ENCODE measurements at regions not wholly inside any gene's neighbourhood (a gene's known extent, or its start where the extent isn't known, plus 50 kb on each side); places are given as distances from the start of the nearest gene placed in this dataset.
A peak's percentile ranks its signal among the peaks of the same experiment; 100 is the strongest.

DNA sequence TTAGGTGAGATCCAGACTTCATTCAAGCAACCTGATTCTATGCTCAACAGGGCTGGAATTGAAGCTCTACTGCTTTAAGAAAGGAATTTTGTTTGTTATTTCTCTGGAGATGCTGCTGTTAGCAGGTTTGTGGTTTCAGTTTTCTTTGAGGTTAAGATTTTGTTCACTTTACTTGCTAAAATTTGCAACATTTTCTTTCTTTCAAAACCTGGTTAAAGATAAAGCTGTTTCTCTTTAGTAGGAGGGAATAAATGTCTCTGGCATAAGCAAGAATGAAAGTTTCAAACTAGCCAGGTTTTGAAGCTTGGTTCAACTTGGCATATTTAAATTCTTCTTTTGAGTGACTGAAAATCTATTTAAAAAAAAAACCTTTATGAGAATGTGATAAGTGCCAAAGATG is 660.6 kb upstream of the NR3C2 start:
- Histone ChIP-seq H3K9me3 (ENCODE audit: control insufficient read depth, insufficient read depth, low read length) (no peaks in the 10 kb centered on the region), H3K4me3 (ENCODE audit: low read length) (no peak overlapping the region), H3K27me3 (ENCODE audit: control insufficient read depth, insufficient read depth, low read length) (no peaks in the 10 kb centered on the region), H3K27ac (ENCODE audit: low read length) (no peak overlapping the region), H3K4me1 (ENCODE audit: control insufficient read depth, insufficient read depth, low read length) (no peaks in the 10 kb centered on the region), H3K36me3 (ENCODE audit: control insufficient read depth, insufficient read depth, low read length) (no peaks in the 10 kb centered on the region)
- no peak for DNase-seq (ENCODE audit: low read depth, low spot score)

DNA sequence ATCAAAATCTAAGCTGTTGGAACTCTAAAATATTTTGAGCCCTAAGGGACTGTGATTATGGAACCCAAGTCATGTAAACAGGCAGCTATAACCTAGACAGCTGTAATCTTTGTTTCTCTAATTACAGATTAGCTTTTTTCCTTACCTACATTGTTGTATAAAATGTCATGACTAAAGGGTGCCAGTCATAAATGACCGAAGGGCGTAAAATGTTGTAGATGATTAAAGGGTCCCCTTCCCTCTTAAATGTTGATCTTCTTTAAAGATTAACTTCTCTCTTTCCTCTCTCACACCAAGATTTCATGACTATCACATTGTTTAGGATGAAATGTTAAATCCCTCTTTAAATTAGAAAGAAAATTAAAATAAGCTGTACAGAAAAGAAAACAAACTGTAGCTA is 659.4 kb upstream of the NR3C2 start:
- no peaks in the 10 kb centered on the region for H3K9me3 ChIP-seq (ENCODE audit: control insufficient read depth, insufficient read depth, low read length)
- no peaks in the 10 kb centered on the region for H3K27me3 ChIP-seq (ENCODE audit: control insufficient read depth, insufficient read depth, low read length)
- no peak overlapping the region for H3K4me3 ChIP-seq (ENCODE audit: low read length)
- no peaks in the 10 kb centered on the region for H3K4me1 ChIP-seq (ENCODE audit: control insufficient read depth, insufficient read depth, low read length)
- H3K36me3 ChIP-seq (ENCODE audit: control insufficient read depth, insufficient read depth, low read length) = no peaks in the 10 kb centered on the region
- DNase-seq (ENCODE audit: low read depth, low spot score) = no peak
- WGBS (ENCODE audit: insufficient coverage, insufficient read length) = no CpG with 5 or more reads among the region's 2 CpGs
- H3K27ac ChIP-seq (ENCODE audit: low read length) = no peak overlapping the region

GRCh38 chr4:149095811-149096210 is 653.6 kb upstream of the NR3C2 start:
- no peak overlapping the region for H3K27ac ChIP-seq (ENCODE audit: low read length)
- H3K36me3 ChIP-seq (ENCODE audit: control insufficient read depth, insufficient read depth, low read length) = no peaks in the 10 kb centered on the region
- no peaks in the 10 kb centered on the region for H3K27me3 ChIP-seq (ENCODE audit: control insufficient read depth, insufficient read depth, low read length)
- no peaks in the 10 kb centered on the region for H3K9me3 ChIP-seq (ENCODE audit: control insufficient read depth, insufficient read depth, low read length)
- WGBS (ENCODE audit: insufficient coverage, insufficient read length) = no CpG with 5 or more reads among the region's 1 CpG
- DNase-seq (ENCODE audit: low read depth, low spot score) = no peak
- H3K4me1 ChIP-seq (ENCODE audit: control insufficient read depth, insufficient read depth, low read length) = no peaks in the 10 kb centered on the region
- no peak overlapping the region for H3K4me3 ChIP-seq (ENCODE audit: low read length)

GRCh38 chr4:149095001-149095400 is 652.8 kb upstream of the NR3C2 start:
- Histone ChIP-seq H3K27me3 (ENCODE audit: control insufficient read depth, insufficient read depth, low read length) (no peaks in the 10 kb centered on the region), H3K4me1 (ENCODE audit: control insufficient read depth, insufficient read depth, low read length) (no peaks in the 10 kb centered on the region), H3K9me3 (ENCODE audit: control insufficient read depth, insufficient read depth, low read length) (no peaks in the 10 kb centered on the region), H3K36me3 (ENCODE audit: control insufficient read depth, insufficient read depth, low read length) (no peaks in the 10 kb centered on the region), H3K4me3 (ENCODE audit: low read length) (no peak overlapping the region), H3K27ac (ENCODE audit: low read length) (no peak overlapping the region)
- no peak for DNase-seq (ENCODE audit: low read depth, low spot score)

GRCh38 chr4:149084144-149084543 is 641.9 kb upstream of the NR3C2 start:
- Histone ChIP-seq H3K36me3 (ENCODE audit: control insufficient read depth, insufficient read depth, low read length) (no peaks in the 10 kb centered on the region), H3K4me1 (ENCODE audit: control insufficient read depth, insufficient read depth, low read length) (no peaks in the 10 kb centered on the region)
- WGBS (ENCODE audit: insufficient coverage, insufficient read length) = no CpG with 5 or more reads among the region's 4 CpGs

GRCh38 chr4:149077181-149077580 is 635.0 kb upstream of the NR3C2 start:
- no CpG with 5 or more reads among the region's 1 CpG for WGBS (ENCODE audit: insufficient coverage, insufficient read length)

More at GRCh38 chr4:149084144-149084543, 641.9 kb upstream of the NR3C2 start:
- Histone ChIP-seq H3K9me3 (ENCODE audit: control insufficient read depth, insufficient read depth, low read length) (no peaks in the 10 kb centered on the region), H3K27ac (ENCODE audit: low read length) (no peak overlapping the region), H3K4me3 (ENCODE audit: low read length) (no peak overlapping the region), H3K27me3 (ENCODE audit: control insufficient read depth, insufficient read depth, low read length) (no peaks in the 10 kb centered on the region; the same call in 1 of the 2 replicates)
- DNase-seq (ENCODE audit: low read depth, low spot score) = no peak

GRCh38 chr4:149076401-149076800 is 634.2 kb upstream of the NR3C2 start:
- no CpG with 5 or more reads among the region's 1 CpG for whole genome bisulfite sequencing (ENCODE audit: insufficient coverage, insufficient read length)
- no peak overlapping the region for H3K4me3 ChIP-seq (ENCODE audit: low read length)

More at GRCh38 chr4:149077181-149077580, 635.0 kb upstream of the NR3C2 start:
- H3K4me1 ChIP-seq (ENCODE audit: control insufficient read depth, insufficient read depth, low read length) = no peaks in the 10 kb centered on the region; the same call in 1 of the 2 replicates
- no peak for DNase-seq (ENCODE audit: low read depth, low spot score)
- no peaks in the 10 kb centered on the region; the same call in 1 of the 2 replicates for H3K9me3 ChIP-seq (ENCODE audit: control insufficient read depth, insufficient read depth, low read length)
- no peak overlapping the region for H3K4me3 ChIP-seq (ENCODE audit: low read length)
- no peak overlapping the region for H3K27ac ChIP-seq (ENCODE audit: low read length)
- no peaks in the 10 kb centered on the region for H3K36me3 ChIP-seq (ENCODE audit: control insufficient read depth, insufficient read depth, low read length)
- no peaks in the 10 kb centered on the region; the same call in 1 of the 2 replicates for H3K27me3 ChIP-seq (ENCODE audit: control insufficient read depth, insufficient read depth, low read length)

GRCh38 chr4:149072384-149072783 is 630.2 kb upstream of the NR3C2 start:
- no peak overlapping the region for H3K27ac ChIP-seq (ENCODE audit: low read length)
- H3K27me3 ChIP-seq (ENCODE audit: control insufficient read depth, insufficient read depth, low read length) = no peaks in the 10 kb centered on the region
- H3K9me3 ChIP-seq (ENCODE audit: control insufficient read depth, insufficient read depth, low read length) = no peaks in the 10 kb centered on the region
- no peaks in the 10 kb centered on the region; the same call in 1 of the 2 replicates for H3K4me1 ChIP-seq (ENCODE audit: control insufficient read depth, insufficient read depth, low read length)
- no peak for DNase-seq (ENCODE audit: low read depth, low spot score)
- no peaks in the 10 kb centered on the region for H3K36me3 ChIP-seq (ENCODE audit: control insufficient read depth, insufficient read depth, low read length)
- H3K4me3 ChIP-seq (ENCODE audit: low read length) = no peak overlapping the region

More at GRCh38 chr4:149076401-149076800, 634.2 kb upstream of the NR3C2 start:
- no peaks in the 10 kb centered on the region; the same call in 1 of the 2 replicates for H3K27me3 ChIP-seq (ENCODE audit: control insufficient read depth, insufficient read depth, low read length)
- H3K9me3 ChIP-seq (ENCODE audit: control insufficient read depth, insufficient read depth, low read length) = no peaks in the 10 kb centered on the region; the same call in 1 of the 2 replicates
- no peaks in the 10 kb centered on the region for H3K36me3 ChIP-seq (ENCODE audit: control insufficient read depth, insufficient read depth, low read length)
- no peak for DNase-seq (ENCODE audit: low read depth, low spot score)
- no peaks in the 10 kb centered on the region; the same call in 1 of the 2 replicates for H3K4me1 ChIP-seq (ENCODE audit: control insufficient read depth, insufficient read depth, low read length)
- no peak overlapping the region for H3K27ac ChIP-seq (ENCODE audit: low read length)

DNA sequence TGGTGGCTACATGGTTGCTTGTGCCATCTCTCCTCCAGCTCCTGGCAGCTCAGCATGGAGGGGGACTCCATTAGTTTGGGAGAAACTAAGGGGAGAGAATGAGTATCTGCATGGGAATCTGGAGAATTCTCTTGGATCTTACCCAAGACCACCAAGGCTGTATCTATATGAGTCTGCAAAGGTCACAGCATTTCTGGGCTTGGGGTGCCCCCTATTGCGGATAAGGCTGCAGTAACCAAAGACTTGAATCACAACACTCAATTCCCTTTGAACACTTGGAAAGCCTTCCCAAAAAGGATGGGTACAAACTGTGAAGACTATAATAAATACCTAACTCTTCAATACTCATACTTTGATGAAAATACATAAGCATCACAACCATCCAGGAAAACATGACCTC is 623.5 kb upstream of the NR3C2 start:
- no CpG with 5 or more reads among the region's 1 CpG for WGBS (ENCODE audit: insufficient coverage, insufficient read length)
- no peaks in the 10 kb centered on the region for H3K36me3 ChIP-seq (ENCODE audit: control insufficient read depth, insufficient read depth, low read length)
- H3K4me1 ChIP-seq (ENCODE audit: control insufficient read depth, insufficient read depth, low read length) = no peaks in the 10 kb centered on the region
- no peaks in the 10 kb centered on the region for H3K27me3 ChIP-seq (ENCODE audit: control insufficient read depth, insufficient read depth, low read length)
- H3K27ac ChIP-seq (ENCODE audit: low read length) = no peak overlapping the region
- DNase-seq (ENCODE audit: low read depth, low spot score) = peak; percentile 2
- H3K4me3 ChIP-seq (ENCODE audit: low read length) = no peak overlapping the region
- no peaks in the 10 kb centered on the region for H3K9me3 ChIP-seq (ENCODE audit: control insufficient read depth, insufficient read depth, low read length)

- Histone ChIP-seq H3K4me3 (ENCODE audit: low read length) (no peak overlapping the region), H3K27ac (ENCODE audit: low read length) (no peak overlapping the region), H3K27me3 (ENCODE audit: control insufficient read depth, insufficient read depth, low read length) (no peaks in the 10 kb centered on the region), H3K4me1 (ENCODE audit: control insufficient read depth, insufficient read depth, low read length) (no peaks in the 10 kb centered on the region), H3K9me3 (ENCODE audit: control insufficient read depth, insufficient read depth, low read length) (no peaks in the 10 kb centered on the region), H3K36me3 (ENCODE audit: control insufficient read depth, insufficient read depth, low read length) (no peaks in the 10 kb centered on the region)
- DNase-seq (ENCODE audit: low read depth, low spot score) = no peak
- WGBS (ENCODE audit: insufficient coverage, insufficient read length) = no CpG with 5 or more reads among the region's 2 CpGs
Observed at GRCh38 chr4:149062997-149063396, 620.8 kb upstream of the NR3C2 start.

DNA sequence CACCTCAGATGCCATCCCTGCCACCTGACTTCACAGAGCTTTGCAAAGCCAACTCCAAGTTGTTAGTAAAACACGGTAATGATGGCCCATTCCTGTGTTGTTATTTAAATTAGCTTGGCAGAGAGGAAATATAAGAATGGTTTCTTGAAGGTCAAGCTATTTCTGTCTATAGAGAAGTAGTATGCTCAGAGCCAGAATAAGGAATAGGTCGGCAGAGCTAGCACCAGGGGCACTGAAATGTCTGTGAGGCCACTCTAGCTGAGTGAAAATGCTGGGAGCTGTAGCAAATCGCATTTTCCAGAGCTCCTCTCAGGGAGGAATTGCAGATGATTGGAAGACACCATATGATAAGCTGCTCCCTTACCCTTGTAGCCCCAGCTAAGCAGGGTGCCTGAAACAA is 615.4 kb upstream of the NR3C2 start:
- Histone ChIP-seq H3K27ac (ENCODE audit: low read length) (no peak overlapping the region), H3K4me1 (ENCODE audit: control insufficient read depth, insufficient read depth, low read length) (no peaks in the 10 kb centered on the region), H3K4me3 (ENCODE audit: low read length) (no peak overlapping the region), H3K9me3 (ENCODE audit: control insufficient read depth, insufficient read depth, low read length) (no peaks in the 10 kb centered on the region), H3K36me3 (ENCODE audit: control insufficient read depth, insufficient read depth, low read length) (no peaks in the 10 kb centered on the region), H3K27me3 (ENCODE audit: control insufficient read depth, insufficient read depth, low read length) (no peaks in the 10 kb centered on the region)
- DNase-seq (ENCODE audit: low read depth, low spot score) = no peak
- WGBS (ENCODE audit: insufficient coverage, insufficient read length) = no CpG with 5 or more reads among the region's 3 CpGs

All from iPS DF 6.9 (cell line).